H1 (cell line): ENCODE measurements at regions not wholly inside any gene's neighbourhood (a gene's known extent, or its start where the extent isn't known, plus 50 kb on each side); places are given as distances from the start of the nearest gene placed in this dataset.
A peak's percentile ranks its signal among the peaks of the same experiment; 100 is the strongest.

Experiments used
- CTCF ChIA-PET: fragments of 300-600 bp; sonication (Branson Sonifier 250); formaldehyde crosslinking; loops from one replicate; lab custom pipeline; 2021; ENCODE audit not compliant: partially characterized antibody; lab: Charles Lee
- POLR2A ChIA-PET: fragments of 300-600 bp; sonication (Branson Sonifier 250); formaldehyde crosslinking; loops from one replicate; lab custom pipeline; 2021; ENCODE audit warnings: inconsistent platforms; ENCODE audit not compliant: partially characterized antibody; lab: Charles Lee
- DNase-seq, 2 experiments: peaks; one replicate each; pipeline versions ENCODE4 v3.0.0 to v3.0.0-alpha.2; 2010 to 2022; ENCODE audit warnings: low spot score in 2 of 2, low read depth in 1 of 2, mixed read lengths in 1 of 2
- FAIRE-seq: peaks from 2 replicates; lab custom pipeline; 2011; peaks lifted over from hg19 to GRCh38; lab: Jason Lieb, UNC
- H2AFZ ChIP-seq: 2 replicates; pipeline ENCODE4 v1.8.1; 2012; ENCODE audit warnings: low read length, inconsistent platforms
- H2AK5ac ChIP-seq: 2 replicates; pipeline ENCODE4 v1.6.1; 2013; ENCODE audit warnings: low read depth, low read length
- H2BK120ac ChIP-seq: replicated peaks from 2 replicates; pipeline ENCODE3; 2013; ENCODE audit warnings: low read depth, low read length, inconsistent platforms
- H2BK12ac ChIP-seq: 2 replicates; pipeline ENCODE4 v1.6.1; 2013; ENCODE audit warnings: low read depth, low read length
- H2BK15ac ChIP-seq: 2 replicates; pipeline ENCODE4 v1.6.1; 2013; ENCODE audit warnings: low read length
- H2BK20ac ChIP-seq: 2 replicates; pipeline ENCODE4 v1.6.1; 2013; ENCODE audit warnings: low read length
- H2BK5ac ChIP-seq: 2 replicates; pipeline ENCODE4 v1.6.1; 2013; ENCODE audit warnings: low read depth, low read length
- H3K14ac ChIP-seq: 2 replicates; pipeline ENCODE4 v1.6.1; 2013; ENCODE audit warnings: inconsistent platforms; ENCODE audit not compliant: insufficient read length
- H3K18ac ChIP-seq: 2 replicates; pipeline ENCODE4 v1.6.1; 2013; ENCODE audit warnings: low read length; ENCODE audit errors: extremely low read depth
- H3K23ac ChIP-seq: 2 replicates; pipeline ENCODE4 v1.6.1; 2013; ENCODE audit warnings: inconsistent platforms; ENCODE audit not compliant: insufficient read length
- H3K23me2 ChIP-seq: 2 replicates; pipeline ENCODE4 v1.6.1; 2013; ENCODE audit warnings: low read depth, low read length
- H3K27ac ChIP-seq: 2 replicates; pipeline ENCODE4 v1.6.1; 2011; ENCODE audit warnings: low read depth, low read length, inconsistent platforms
- H3K27me3 ChIP-seq, 4 experiments: replicated peaks in 1 of 4; 1 replicate in 1 of 4; 2 replicates in 3 of 4; pipeline versions ENCODE4 v1.6.1 to v1.8.1; 2011 to 2013; ENCODE audit warnings: low read length in 3 of 4, mild to moderate bottlenecking in 3 of 4, inconsistent platforms in 2 of 4, mixed read lengths in 2 of 4, moderate library complexity in 1 of 4; ENCODE audit not compliant: control insufficient read depth in 3 of 4, insufficient read depth in 3 of 4; ENCODE audit errors: extremely low read depth in 1 of 4
- H3K36me3 ChIP-seq, 4 experiments: 2 replicates each; pipeline versions ENCODE4 v1.6.1 to v1.8.1; 2011 to 2013; ENCODE audit warnings: mild to moderate bottlenecking in 4 of 4, low read length in 3 of 4, moderate library complexity in 2 of 4, control low read depth in 1 of 4, inconsistent platforms in 1 of 4; ENCODE audit not compliant: insufficient read depth in 4 of 4, control insufficient read depth in 2 of 4
- H3K4ac ChIP-seq: replicated peaks from 2 replicates; pipeline ENCODE3; 2013; ENCODE audit warnings: low read length, low read depth, mixed read lengths, inconsistent platforms; ENCODE audit not compliant: insufficient read length
- H3K4me1 ChIP-seq, 4 experiments: replicated peaks in 1 of 4; 1 replicate in 1 of 4; 2 replicates in 3 of 4; pipeline versions ENCODE4 v1.6.1 to v1.8.1; 2011 to 2013; ENCODE audit warnings: low read length in 3 of 4, inconsistent platforms in 2 of 4, mixed read lengths in 1 of 4; ENCODE audit not compliant: insufficient read depth in 4 of 4, control insufficient read depth in 3 of 4
- H3K4me2 ChIP-seq, 2 experiments: 2 replicates each; pipeline versions ENCODE4 v1.6.1 to v1.8.1; 2011 to 2013; ENCODE audit warnings: low read depth in 2 of 2, low read length in 2 of 2, control low read depth in 1 of 2, inconsistent platforms in 1 of 2, mild to moderate bottlenecking in 1 of 2; ENCODE audit not compliant: insufficient read depth in 1 of 2
- H3K4me3 ChIP-seq, 4 experiments: fragments of 200-600, 300-600 bp in 1 of 4; sonication (generic), shearing (Covaris generic), sonication (Bioruptor Twin) in 1 of 4; 2 replicates each; pipeline versions ENCODE4 v1.5.1 to v1.8.1; 2011 to 2016; ENCODE audit warnings: low read length in 4 of 4, low read depth in 3 of 4, control low read depth in 2 of 4, inconsistent platforms in 2 of 4, mild to moderate bottlenecking in 2 of 4, mixed read lengths in 1 of 4, moderate library complexity in 1 of 4; ENCODE audit not compliant: insufficient read depth in 2 of 4; ENCODE audit errors: extremely low read depth in 1 of 4
- H3K56ac ChIP-seq: replicated peaks from 2 replicates; pipeline ENCODE3; 2013; ENCODE audit warnings: low read depth, mild to moderate bottlenecking, mixed read lengths, low read length, inconsistent platforms; ENCODE audit not compliant: insufficient read length
- H3K79me1 ChIP-seq: 2 replicates; pipeline ENCODE4 v1.6.1; 2013; ENCODE audit warnings: low read depth, low read length, control low read depth
- H3K79me2 ChIP-seq, 2 experiments: 2 replicates each; pipeline versions ENCODE4 v1.6.1 to v1.8.1; 2012 to 2013; ENCODE audit warnings: low read length in 2 of 2, mild to moderate bottlenecking in 2 of 2, inconsistent platforms in 1 of 2; ENCODE audit not compliant: insufficient read depth in 2 of 2, control insufficient read depth in 1 of 2
- H3K9ac ChIP-seq, 4 experiments: replicated peaks in 1 of 4; 1 replicate in 1 of 4; 2 replicates in 3 of 4; pipeline versions ENCODE4 v1.6.1 to v1.8.1; 2011 to 2013; ENCODE audit warnings: low read depth in 3 of 4, low read length in 3 of 4, control low read depth in 2 of 4, mild to moderate bottlenecking in 2 of 4, moderate library complexity in 2 of 4, inconsistent platforms in 1 of 4; ENCODE audit errors: extremely low read depth in 1 of 4
- H3K9me3 ChIP-seq, 2 experiments: 2 replicates each; pipeline versions ENCODE4 v1.6.1 to v1.8.1; 2012 to 2013; ENCODE audit warnings: mild to moderate bottlenecking in 2 of 2, moderate library complexity in 2 of 2, control low read depth in 1 of 2, inconsistent platforms in 1 of 2, low read depth in 1 of 2, low read length in 1 of 2, mixed read lengths in 1 of 2; ENCODE audit not compliant: insufficient read depth in 2 of 2
- H4K20me1 ChIP-seq, 2 experiments: replicated peaks in 1 of 2; 2 replicates each; pipeline versions ENCODE3 to v1.8.1; 2011 to 2013; ENCODE audit warnings: inconsistent platforms in 2 of 2, low read length in 2 of 2, mild to moderate bottlenecking in 1 of 2; ENCODE audit not compliant: insufficient read depth in 2 of 2, control insufficient read depth in 1 of 2
- H4K5ac ChIP-seq: 2 replicates; pipeline ENCODE4 v1.6.1; 2013; ENCODE audit warnings: low read length, low read depth, mixed read lengths, inconsistent platforms; ENCODE audit not compliant: insufficient read length
- H4K8ac ChIP-seq: 2 replicates; pipeline ENCODE4 v1.8.0; 2013; ENCODE audit warnings: mild to moderate bottlenecking, moderate library complexity, low read length, inconsistent platforms; ENCODE audit not compliant: insufficient read depth; ENCODE audit errors: extremely low read depth
- H4K91ac ChIP-seq: replicated peaks from 2 replicates; pipeline ENCODE3; 2013; ENCODE audit warnings: low read length, mixed read lengths, inconsistent platforms; ENCODE audit not compliant: insufficient read length
- ASH2L ChIP-seq: fragments of 200-600, 300-600 bp; sonication (generic); IDR thresholded peaks from one replicate; pipeline ENCODE4 v1.7.1; 2017; ENCODE audit warnings: low read length
- CTCF ChIP-seq, 3 experiments: IDR thresholded peaks; 1 replicate in 2 of 3; 2 replicates in 1 of 3; pipeline versions ENCODE4 v1.5.1 to v1.6.1; 2011; ENCODE audit warnings: low read length in 3 of 3, mild to moderate bottlenecking in 3 of 3, inconsistent platforms in 2 of 3, low read depth in 1 of 3, moderate library complexity in 1 of 3; ENCODE audit not compliant: insufficient read depth in 1 of 3; ENCODE audit errors: control extremely low read depth in 1 of 3
- FOSL1 ChIP-seq: IDR thresholded peaks from 2 replicates; pipeline ENCODE4 v1.6.1; 2011; ENCODE audit warnings: mild to moderate bottlenecking, low read depth, low read length, moderate library complexity; ENCODE audit not compliant: insufficient read depth
- GTF2F1 ChIP-seq: IDR thresholded peaks from 2 replicates; pipeline ENCODE4 v1.6.1; 2012; ENCODE audit warnings: low read depth, low read length, improper control_type of control experiment, borderline replicate concordance
- HDAC2 ChIP-seq, 2 experiments: fragments of 300-600 bp in 1 of 2; sonication (generic) in 1 of 2; IDR thresholded peaks; 2 replicates each; pipeline ENCODE4 v1.6.1; 2011 to 2012; ENCODE audit warnings: low read depth in 2 of 2, low read length in 2 of 2, mild to moderate bottlenecking in 2 of 2, moderate library complexity in 2 of 2, borderline replicate concordance in 1 of 2, inconsistent platforms in 1 of 2
- JUN ChIP-seq: IDR thresholded peaks from 2 replicates; pipeline ENCODE4 v1.6.1; 2011; ENCODE audit warnings: low read depth, mild to moderate bottlenecking, improper control_type of control experiment, low read length
- KDM1A ChIP-seq: fragments of 200-600, 300-600 bp; sonication (generic); IDR thresholded peaks from 2 replicates; pipeline ENCODE4 v1.7.1; 2016; ENCODE audit warnings: mild to moderate bottlenecking, low read length, borderline replicate concordance
- NRF1 ChIP-seq: IDR thresholded peaks from 2 replicates; pipeline ENCODE4 v1.6.1; 2011; ENCODE audit warnings: mild to moderate bottlenecking, low read depth, low read length, improper control_type of control experiment
- SAP30 ChIP-seq: fragments of 300-600 bp; sonication (generic); IDR thresholded peaks from 2 replicates; pipeline ENCODE4 v1.7.1; 2012; ENCODE audit warnings: low read length, moderate library complexity, mild to moderate bottlenecking, inconsistent platforms; ENCODE audit not compliant: insufficient read depth, insufficient replicate concordance
- SIRT6 ChIP-seq: IDR thresholded peaks from one replicate; pipeline ENCODE4 v1.7.1; 2012; ENCODE audit warnings: low read length, inconsistent platforms
- TAF1 ChIP-seq: IDR thresholded peaks from 2 replicates; pipeline ENCODE4 v1.6.1; 2011; ENCODE audit warnings: mild to moderate bottlenecking, low read depth, low read length
- TBP ChIP-seq: IDR thresholded peaks from 2 replicates; pipeline ENCODE4 v1.6.1; 2011; ENCODE audit warnings: low read depth, low read length, improper control_type of control experiment
- WGBS, 2 experiments: shearing (Covaris generic) in 1 of 2; methylation state at CpG; one replicate each; pipeline versions ENCODE4 v1.1.6 to v1.1.7; 2013 to 2015; ENCODE audit warnings: low lambda C conversion rate in 2 of 2, mixed read lengths in 2 of 2, inconsistent platforms in 1 of 2, low coverage in 1 of 2, missing lambda C conversion rate in 1 of 2; ENCODE audit not compliant: insufficient replicate concordance in 2 of 2, insufficient coverage in 1 of 2, insufficient read length in 1 of 2; ENCODE audit errors: extremely low coverage in 1 of 2, missing lambda C conversion rate in 1 of 2; 5-methylcytosine and 5-hydroxymethylcytosine counted together

- H3K27me3 ChIP-seq, result no peaks in the 10 kb centered on the region
- CTCF ChIA-PET, result interaction anchor here (0.9 kb wide), 1 partner anchor 9 kb away, joined by 3 read pairs; no protein-coding TSS in a partner anchor
- TF ChIP-seq SIRT6 (no peak), CTCF (IDR thresholded peaks at IDR 0.05; ENCODE audit: control extremely low read depth in 1 of 3, insufficient read depth in 1 of 3, low read depth in 1 of 3, low read length in 3 of 3) (no peak), TBP (no peak), ASH2L (no peak), KDM1A (no peak), HDAC2 (IDR thresholded peaks at IDR 0.05; ENCODE audit: borderline replicate concordance in 1 of 2, low read depth in 2 of 2, low read length in 2 of 2) (no peak), NRF1 (no peak), JUN (no peak), SAP30 (no peak), GTF2F1 (no peak), FOSL1 (no peak), TAF1 (no peak)
Observed at GRCh38 chr16:64648282-64648681, 473.6 kb downstream of the CDH11 start.

More at GRCh38 chr16:64648282-64648681, 473.6 kb downstream of the CDH11 start:
- Histone ChIP-seq H4K20me1 (no peaks in the 10 kb centered on the region), H3K18ac (no peak overlapping the region), H4K5ac (no peak overlapping the region), H3K4me3 (no peak overlapping the region), H4K8ac (no peak overlapping the region), H3K79me1 (no peaks in the 10 kb centered on the region), H2AFZ (no peak overlapping the region), H3K27ac (no peak overlapping the region), H3K4ac (no peak overlapping the region), H2BK15ac (no peak overlapping the region), H3K56ac (no peak overlapping the region), H3K23ac (no peak overlapping the region), H3K36me3 (no peaks in the 10 kb centered on the region), H3K79me2 (no peaks in the 10 kb centered on the region), H3K9ac (no peak overlapping the region), H2BK12ac (0 out of 2 replicates have a peak overlapping the region, but pooled peaks have one; percentile 50), H2BK5ac (no peak overlapping the region), H3K14ac (no peak overlapping the region), H4K91ac (no peak overlapping the region), H2BK20ac (no peak overlapping the region), H3K4me1 (no peaks in the 10 kb centered on the region), H3K9me3 (0 out of 4 replicates have a peak, but pooled peaks cover 0 to 2% of the 10 kb centered on the region in 2 experiments), H3K4me2 (no peak overlapping the region), H2AK5ac (no peak overlapping the region), H3K23me2 (no peaks in the 10 kb centered on the region), H2BK120ac (no peak overlapping the region)
- POLR2A ChIA-PET, result no interaction called here
- no peak for DNase-seq
- no peak for FAIRE-seq
- WGBS, 2 experiments, result 92% methylated on average over 3 of the region's 3 CpGs; no CpG with 5 or more reads in 1 of the 2 experiments
